ENCODE measurements at regions not wholly inside any gene's neighbourhood (a gene's known extent, or its start where the extent isn't known, plus 50 kb on each side); places are given as distances from the start of the nearest gene placed in this dataset.

GRCh38 chr18:34592481-34592880 lies 117.6 kb upstream of the DTNA start:
- ChIA-PET POLR2A (interaction anchor here (1.1 kb wide), 1 partner anchor 98 kb away, joined by 3 read pairs; no protein-coding TSS in a partner anchor), CTCF (interaction anchor here (0.6 to 1.8 kb wide), 5 partner anchors 11 to 153 kb away, joined by 3 to 6 read pairs (median 4); no protein-coding TSS in a partner anchor)
- peak overlapping the region; percentile 40; the same call in 1 of the 2 replicates for H3K4me3 ChIP-seq (ENCODE audit: low read depth, low read length)
- H3K4me1 ChIP-seq (ENCODE audit: control insufficient read depth, insufficient read depth, low read length): no peaks in the 10 kb centered on the region
- H3K9me3 ChIP-seq (ENCODE audit: control insufficient read depth, insufficient read depth, low read depth, low read length): no peaks in the 10 kb centered on the region
- no peaks in the 10 kb centered on the region for H3K36me3 ChIP-seq (ENCODE audit: control insufficient read depth in 2 of 2, insufficient read depth in 1 of 2, low read length in 2 of 2)
- TF ChIP-seq, protein P1, sequence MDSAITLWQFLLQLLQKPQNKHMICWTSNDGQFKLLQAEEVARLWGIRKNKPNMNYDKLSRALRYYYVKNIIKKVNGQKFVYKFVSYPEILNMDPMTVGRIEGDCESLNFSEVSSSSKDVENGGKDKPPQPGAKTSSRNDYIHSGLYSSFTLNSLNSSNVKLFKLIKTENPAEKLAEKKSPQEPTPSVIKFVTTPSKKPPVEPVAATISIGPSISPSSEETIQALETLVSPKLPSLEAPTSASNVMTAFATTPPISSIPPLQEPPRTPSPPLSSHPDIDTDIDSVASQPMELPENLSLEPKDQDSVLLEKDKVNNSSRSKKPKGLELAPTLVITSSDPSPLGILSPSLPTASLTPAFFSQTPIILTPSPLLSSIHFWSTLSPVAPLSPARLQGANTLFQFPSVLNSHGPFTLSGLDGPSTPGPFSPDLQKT (IDR thresholded peaks at IDR 0.05; ENCODE audit: borderline replicate concordance, low read depth, low read length): peak; percentile 35; the same call in 1 of the 2 replicates
- no peak for TF ChIP-seq ZNF133 (tag by site-specific recombination; IDR thresholded peaks at IDR 0.05)
- no peak overlapping the region for H3K27ac ChIP-seq (ENCODE audit: extremely low read depth, low read depth, low read length)

DNA sequence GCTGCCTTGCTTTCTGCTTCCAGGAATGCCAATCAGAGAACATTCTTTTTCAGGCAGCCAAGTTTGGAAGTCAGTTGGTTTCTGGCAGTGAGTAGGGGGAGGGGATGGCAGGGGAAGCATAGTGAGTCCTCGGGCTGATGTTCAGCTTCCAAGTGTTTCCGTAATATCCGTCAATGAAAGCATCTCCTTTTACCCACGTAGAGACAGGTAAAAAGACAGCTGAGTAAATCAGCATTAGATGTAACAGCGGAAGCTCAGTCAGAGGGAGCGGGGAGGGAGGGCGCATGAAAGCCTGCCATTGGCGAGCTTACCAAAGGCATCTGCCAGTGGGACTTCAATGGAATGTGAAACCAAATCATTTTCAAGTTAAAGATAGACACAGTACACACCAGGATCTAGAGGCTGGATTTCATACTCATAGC lies 117.1 kb upstream of the DTNA start:
- TF ChIP-seq ZSCAN4 (tag by site-specific recombination; IDR thresholded peaks at IDR 0.05) (no peak), ZBTB17 (tag by site-specific recombination; IDR thresholded peaks at IDR 0.05) (peak; percentile 39; the same call in 1 of the 2 replicates), ZXDB (tag by site-specific recombination; IDR thresholded peaks at IDR 0.05) (0 out of 2 replicates have a peak, but pooled peaks have one; percentile 24), KLF8 (tag by site-specific recombination; IDR thresholded peaks at IDR 0.05) (no peak), ZNF341 (tag by site-specific recombination; IDR thresholded peaks at IDR 0.05; ENCODE audit: low read depth) (peak; percentile 62; the same call in 1 of the 2 replicates), ZNF223 (tag by site-specific recombination; IDR thresholded peaks at IDR 0.05) (no peak)
- H3K9me3 ChIP-seq (ENCODE audit: control insufficient read depth, insufficient read depth, low read depth, low read length): no peaks in the 10 kb centered on the region
- no peaks in the 10 kb centered on the region for H3K4me1 ChIP-seq (ENCODE audit: control insufficient read depth, insufficient read depth, low read length)
- H3K27ac ChIP-seq (ENCODE audit: extremely low read depth, low read depth, low read length): no peak overlapping the region
- POLR2A ChIA-PET: interaction anchor here (1.1 kb wide), 1 partner anchor 99 kb away, joined by 3 read pairs; no protein-coding TSS in a partner anchor
- CTCF ChIA-PET: interaction anchor here (0.6 to 1.8 kb wide), 10 partner anchors 10 to 220 kb away, joined by 3 to 6 read pairs (median 3); no protein-coding TSS in a partner anchor
- no peaks in the 10 kb centered on the region for H3K36me3 ChIP-seq (ENCODE audit: control insufficient read depth in 2 of 2, insufficient read depth in 1 of 2, low read length in 2 of 2)
- H3K4me3 ChIP-seq (ENCODE audit: low read depth, low read length): peak overlapping the region; percentile 40

DNA sequence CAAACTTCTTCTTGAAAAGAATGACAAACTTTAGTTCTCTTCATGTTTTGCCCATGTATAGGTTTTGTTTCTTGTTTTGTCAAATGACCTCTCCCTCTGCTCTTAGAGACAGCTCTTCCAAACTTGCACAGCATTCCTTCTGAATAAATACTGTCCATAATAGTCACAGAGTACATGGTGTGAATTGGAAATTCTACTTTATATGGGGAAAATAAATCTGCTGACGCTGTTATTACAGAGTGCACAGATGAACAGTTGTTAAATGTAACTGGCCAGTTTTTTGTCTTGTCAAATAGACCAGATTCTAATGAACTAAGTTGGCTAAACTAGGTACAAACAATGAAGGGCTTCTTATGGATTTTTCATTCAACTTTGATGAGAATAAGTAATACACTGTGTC lies 115.8 kb upstream of the DTNA start:
- Histone ChIP-seq H3K4me1 (ENCODE audit: control insufficient read depth, insufficient read depth, low read length) (no peaks in the 10 kb centered on the region), H3K27ac (ENCODE audit: extremely low read depth, low read depth, low read length) (no peak overlapping the region), H3K36me3 (ENCODE audit: control insufficient read depth in 2 of 2, insufficient read depth in 1 of 2, low read length in 2 of 2) (no peaks in the 10 kb centered on the region), H3K4me3 (ENCODE audit: low read depth, low read length) (no peak overlapping the region), H3K9me3 (ENCODE audit: control insufficient read depth, insufficient read depth, low read depth, low read length) (no peaks in the 10 kb centered on the region)
- no peak for TF ChIP-seq ZNF585B (tag by site-specific recombination; IDR thresholded peaks at IDR 0.05)
- TF ChIP-seq ZNF510 (tag by site-specific recombination; IDR thresholded peaks at IDR 0.05; ENCODE audit: insufficient replicate concordance): no peak
- TF ChIP-seq KLF9 (tag by site-specific recombination; IDR thresholded peaks at IDR 0.05; ENCODE audit: low read depth): no peak
- TF ChIP-seq ZNF433 (tag by site-specific recombination; IDR thresholded peaks at IDR 0.05; ENCODE audit: low read depth): no peak
- TF ChIP-seq EGR2 (tag by site-specific recombination; IDR thresholded peaks at IDR 0.05; ENCODE audit: low read depth): no peak
- no peak for TF ChIP-seq REST (tag by site-specific recombination; IDR thresholded peaks at IDR 0.05)
- ChIA-PET CTCF (interaction anchor here (0.8 to 1.8 kb wide), 4 partner anchors 51 to 136 kb away, joined by 3 to 4 read pairs (median 4); no protein-coding TSS in a partner anchor), POLR2A (no interaction called here)

Data from HEK293 (cell line).